H9 (cell line): ENCODE measurements at regions not wholly inside any gene's neighbourhood (a gene's known extent, or its start where the extent isn't known, plus 50 kb on each side); places are given as distances from the start of the nearest gene placed in this dataset.

Source experiments
- DNase-seq: peaks from one replicate; pipeline ENCODE4 v3.0.0-alpha.2; 2017
- H2AFZ ChIP-seq: one replicate; pipeline ENCODE4 v1.6.1; 2013; ENCODE audit warnings: mild to moderate bottlenecking, low read length, control low read depth, moderate library complexity
- H2AK5ac ChIP-seq: 2 replicates; pipeline ENCODE4 v1.6.1; 2013; ENCODE audit warnings: low read length, control low read depth, mixed read lengths; ENCODE audit not compliant: insufficient read length
- H2BK120ac ChIP-seq: one replicate; pipeline ENCODE4 v1.6.1; 2013; ENCODE audit warnings: low read depth, mild to moderate bottlenecking, low read length, control low read depth, inconsistent platforms; ENCODE audit not compliant: poor library complexity, severe bottlenecking
- H2BK12ac ChIP-seq: 2 replicates; pipeline ENCODE4 v1.6.1; 2013; ENCODE audit warnings: low read length, control low read depth, mixed read lengths, low read depth; ENCODE audit not compliant: insufficient read length
- H2BK15ac ChIP-seq: 2 replicates; pipeline ENCODE4 v1.6.1; 2013; ENCODE audit warnings: low read depth, low read length, control low read depth
- H2BK20ac ChIP-seq: one replicate; pipeline ENCODE4 v1.6.1; 2013; ENCODE audit warnings: low read depth, mild to moderate bottlenecking, low read length, control low read depth, inconsistent platforms; ENCODE audit not compliant: poor library complexity, severe bottlenecking
- H2BK5ac ChIP-seq: 2 replicates; pipeline ENCODE4 v1.6.1; 2013; ENCODE audit warnings: low read length, control low read depth, mixed read lengths; ENCODE audit not compliant: insufficient read length
- H3K14ac ChIP-seq: 2 replicates; pipeline ENCODE4 v1.6.1; 2013; ENCODE audit warnings: low read length, control low read depth; ENCODE audit not compliant: insufficient read depth
- H3K18ac ChIP-seq: 2 replicates; pipeline ENCODE4 v1.6.1; 2013; ENCODE audit warnings: low read depth, mild to moderate bottlenecking, mixed read lengths, low read length, control low read depth; ENCODE audit not compliant: insufficient read length
- H3K23ac ChIP-seq: 2 replicates; pipeline ENCODE4 v1.6.1; 2013; ENCODE audit warnings: low read length, control low read depth, mixed read lengths, low read depth; ENCODE audit not compliant: insufficient read length
- H3K23me2 ChIP-seq: 2 replicates; pipeline ENCODE4 v1.6.1; 2013; ENCODE audit warnings: low read depth, mild to moderate bottlenecking, mixed read lengths, low read length, control low read depth; ENCODE audit not compliant: insufficient read length, poor library complexity, severe bottlenecking
- H3K27ac ChIP-seq: 2 replicates; pipeline ENCODE4 v1.5.1; 2013; ENCODE audit warnings: low read length, control low read depth, mixed read lengths, low read depth; ENCODE audit not compliant: insufficient read length
- H3K27me3 ChIP-seq: 2 replicates; pipeline ENCODE4 v1.6.1; 2013; ENCODE audit warnings: low read length, control low read depth, inconsistent platforms; ENCODE audit not compliant: insufficient read depth
- H3K4ac ChIP-seq: 2 replicates; pipeline ENCODE4 v1.6.1; 2013; ENCODE audit warnings: low read depth, mild to moderate bottlenecking, control low read depth, inconsistent platforms, low read length, moderate library complexity
- H3K4me1 ChIP-seq: 2 replicates; pipeline ENCODE4 v1.6.1; 2013; ENCODE audit warnings: low read length, control low read depth, inconsistent platforms; ENCODE audit not compliant: insufficient read depth
- H3K4me2 ChIP-seq: 2 replicates; pipeline ENCODE4 v1.6.1; 2013; ENCODE audit warnings: low read length, control low read depth, mixed read lengths; ENCODE audit not compliant: insufficient read length, insufficient read depth
- H3K56ac ChIP-seq: 2 replicates; pipeline ENCODE4 v1.6.1; 2013; ENCODE audit warnings: low read depth, mild to moderate bottlenecking, mixed read lengths, low read length, control low read depth; ENCODE audit not compliant: insufficient read length
- H3K79me1 ChIP-seq: 2 replicates; pipeline ENCODE4 v1.6.1; 2013; ENCODE audit warnings: low read depth, mild to moderate bottlenecking, moderate library complexity, low read length, control low read depth, inconsistent platforms; ENCODE audit not compliant: insufficient read depth, poor library complexity, severe bottlenecking
- H3K79me2 ChIP-seq: 2 replicates; pipeline ENCODE4 v1.6.1; 2013; ENCODE audit warnings: low read length, control low read depth, inconsistent platforms; ENCODE audit not compliant: insufficient read depth
- H3K9ac ChIP-seq: 2 replicates; pipeline ENCODE4 v1.6.1; 2013; ENCODE audit warnings: low read length, control low read depth, mixed read lengths; ENCODE audit not compliant: insufficient read length; ENCODE audit errors: extremely low read depth
- H3K9me3 ChIP-seq: one replicate; pipeline ENCODE4 v1.6.1; 2013; ENCODE audit warnings: low read depth, low read length, inconsistent platforms; ENCODE audit not compliant: control insufficient read depth
- H3T11ph ChIP-seq: one replicate; pipeline ENCODE4 v1.6.1; 2013; ENCODE audit warnings: mild to moderate bottlenecking, low read length, control low read depth, inconsistent platforms
- H4K20me1 ChIP-seq: one replicate; pipeline ENCODE4 v1.6.1; 2013; ENCODE audit not compliant: control insufficient read depth, insufficient read length, insufficient read depth
- H4K5ac ChIP-seq: 2 replicates; pipeline ENCODE4 v1.6.1; 2013; ENCODE audit warnings: low read depth, mild to moderate bottlenecking, mixed read lengths, low read length, control low read depth; ENCODE audit not compliant: insufficient read length
- H4K8ac ChIP-seq: replicated peaks from 2 replicates; pipeline ENCODE4 v1.6.1; 2013; ENCODE audit warnings: low read length, control low read depth, mixed read lengths, low read depth; ENCODE audit not compliant: insufficient read length
- H4K91ac ChIP-seq: 2 replicates; pipeline ENCODE4 v1.6.1; 2013; ENCODE audit warnings: low read depth, mild to moderate bottlenecking, moderate library complexity, mixed read lengths, low read length, control low read depth; ENCODE audit not compliant: insufficient read length
- H3K27ac Mint-ChIP-seq, 3 experiments: 2 replicates in 2 of 3; 3 replicates in 1 of 3; pipeline ENCODE4 v1.8.0; 2020 to 2021; ENCODE audit warnings: mixed read lengths in 3 of 3, mild to moderate bottlenecking in 1 of 3, moderate library complexity in 1 of 3
- H3K27me3 Mint-ChIP-seq: 2 replicates; pipeline ENCODE4 v1.8.0; 2021; ENCODE audit warnings: low read depth, mild to moderate bottlenecking, moderate library complexity, mixed read lengths
- H3K36me3 Mint-ChIP-seq, 3 experiments: 2 replicates in 2 of 3; 3 replicates in 1 of 3; pipeline ENCODE4 v1.8.0; 2020 to 2021; ENCODE audit warnings: low read depth in 3 of 3, mixed read lengths in 3 of 3; ENCODE audit not compliant: insufficient read depth in 1 of 3
- H3K4me1 Mint-ChIP-seq, 2 experiments: 2 replicates each; pipeline ENCODE4 v1.8.0; 2020; ENCODE audit warnings: mixed read lengths in 2 of 2
- H3K4me3 Mint-ChIP-seq, 2 experiments: 2 replicates in 1 of 2; 3 replicates in 1 of 2; pipeline ENCODE4 v1.8.0; 2020 to 2021; ENCODE audit warnings: mild to moderate bottlenecking in 2 of 2, mixed read lengths in 2 of 2, moderate library complexity in 1 of 2
- H3K9me3 Mint-ChIP-seq, 2 experiments: 2 replicates in 1 of 2; 3 replicates in 1 of 2; pipeline ENCODE4 v1.8.0; 2020; ENCODE audit warnings: mild to moderate bottlenecking in 2 of 2, mixed read lengths in 2 of 2, moderate library complexity in 1 of 2
- WGBS: extraction: QIAGEN DNeasy Blood & Tissue Kit; methylation state at CpG from one replicate; pipeline ENCODE4 v1.1.7; 2013; ENCODE audit warnings: missing lambda C conversion rate, low lambda C conversion rate, mixed read lengths; ENCODE audit not compliant: insufficient read length; ENCODE audit errors: extremely low coverage; 5-methylcytosine and 5-hydroxymethylcytosine counted together
- TF ChIP-seq, protein P1 (sequence below): fragments of 200-600 bp; sonication (generic); conservative IDR thresholded peaks from 3 replicates; pipeline ENCODE4 v1.8.0; 2021; ENCODE audit warnings: antibody characterized with exemption, mild to moderate bottlenecking

DNA sequence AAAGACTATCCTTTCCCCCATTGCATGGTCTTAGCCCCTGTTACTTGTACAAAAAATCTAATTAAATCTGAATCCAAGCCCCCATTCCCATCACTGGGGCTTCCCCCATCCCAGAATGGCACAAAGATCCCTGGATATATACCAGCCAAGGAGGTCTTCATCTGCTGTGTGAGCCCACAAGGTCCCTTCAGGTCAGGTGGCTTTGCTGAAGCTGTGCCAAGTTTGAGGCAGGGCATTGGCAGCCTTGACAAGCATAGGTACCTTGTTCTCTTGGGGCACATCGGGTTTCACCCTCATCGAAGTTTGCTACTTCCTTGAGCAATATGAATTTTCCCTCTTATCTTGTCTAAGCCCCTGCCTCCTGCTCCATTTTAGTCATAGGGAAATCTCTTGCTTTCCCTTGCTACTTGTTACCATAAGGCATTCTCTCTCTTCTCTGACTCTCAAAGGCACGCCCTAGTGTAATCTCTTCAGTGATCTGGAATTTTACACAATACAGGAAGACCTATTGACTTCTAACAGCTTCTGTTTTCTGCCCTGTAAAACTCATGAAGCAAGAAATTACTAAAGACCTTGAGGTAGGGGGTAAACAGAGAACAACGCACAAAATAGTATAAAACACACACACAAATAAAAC is 71.4 kb upstream of the COG2 start:
- H3K9me3 Mint-ChIP-seq = no peaks in the 10 kb centered on the region
- Histone ChIP-seq H3K27me3 (no peaks in the 10 kb centered on the region), H2AFZ (no peak overlapping the region), H3K56ac (no peak overlapping the region), H3K4me2 (no peak overlapping the region), H4K91ac (no peak overlapping the region), H4K20me1 (no peaks in the 10 kb centered on the region), H2BK15ac (no peak overlapping the region), H3K4me1 (no peaks in the 10 kb centered on the region), H4K8ac (no peak overlapping the region), H2AK5ac (no peak overlapping the region), H2BK120ac (no peak overlapping the region), H3K14ac (no peak overlapping the region), H3K79me2 (no peaks in the 10 kb centered on the region), H3T11ph (no peak overlapping the region), H2BK12ac (no peak overlapping the region), H3K79me1 (no peaks in the 10 kb centered on the region), H3K18ac (no peak overlapping the region), H3K27ac (no peak overlapping the region), H3K23me2 (no peaks in the 10 kb centered on the region), H3K4ac (no peak overlapping the region), H2BK20ac (no peak overlapping the region), H3K23ac (no peak overlapping the region), H2BK5ac (no peak overlapping the region), H3K9ac (no peak overlapping the region), H4K5ac (no peak overlapping the region), H3K9me3 (no peaks in the 10 kb centered on the region)
- no peak for DNase-seq
- no peaks in the 10 kb centered on the region; the same call in 1 of the 2 replicates for H3K27me3 Mint-ChIP-seq
- no peak overlapping the region; a peak in 1 of 7 replicates for H3K27ac Mint-ChIP-seq
- WGBS = no CpG with 5 or more reads among the region's 4 CpGs
- TF ChIP-seq, protein P1, sequence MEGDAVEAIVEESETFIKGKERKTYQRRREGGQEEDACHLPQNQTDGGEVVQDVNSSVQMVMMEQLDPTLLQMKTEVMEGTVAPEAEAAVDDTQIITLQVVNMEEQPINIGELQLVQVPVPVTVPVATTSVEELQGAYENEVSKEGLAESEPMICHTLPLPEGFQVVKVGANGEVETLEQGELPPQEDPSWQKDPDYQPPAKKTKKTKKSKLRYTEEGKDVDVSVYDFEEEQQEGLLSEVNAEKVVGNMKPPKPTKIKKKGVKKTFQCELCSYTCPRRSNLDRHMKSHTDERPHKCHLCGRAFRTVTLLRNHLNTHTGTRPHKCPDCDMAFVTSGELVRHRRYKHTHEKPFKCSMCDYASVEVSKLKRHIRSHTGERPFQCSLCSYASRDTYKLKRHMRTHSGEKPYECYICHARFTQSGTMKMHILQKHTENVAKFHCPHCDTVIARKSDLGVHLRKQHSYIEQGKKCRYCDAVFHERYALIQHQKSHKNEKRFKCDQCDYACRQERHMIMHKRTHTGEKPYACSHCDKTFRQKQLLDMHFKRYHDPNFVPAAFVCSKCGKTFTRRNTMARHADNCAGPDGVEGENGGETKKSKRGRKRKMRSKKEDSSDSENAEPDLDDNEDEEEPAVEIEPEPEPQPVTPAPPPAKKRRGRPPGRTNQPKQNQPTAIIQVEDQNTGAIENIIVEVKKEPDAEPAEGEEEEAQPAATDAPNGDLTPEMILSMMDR = no peak
- no peak overlapping the region for H3K4me3 Mint-ChIP-seq
- no peaks in the 10 kb centered on the region for H3K36me3 Mint-ChIP-seq
- peaks cover 14 to 16% of the 10 kb centered on the region in 2 experiments for H3K4me1 Mint-ChIP-seq
